DMS 273 (cell line): ENCODE measurements at regions not wholly inside any gene's neighbourhood (a gene's known extent, or its start where the extent isn't known, plus 50 kb on each side); places are given as distances from the start of the nearest gene placed in this dataset.
A peak's percentile ranks its signal among the peaks of the same experiment; 100 is the strongest.

Source experiments
- DNase-seq: peaks from one replicate; lab custom pipeline; 2025; ENCODE audit not compliant: unreplicated experiment; lab: John Stamatoyannopoulos, UW

DNA sequence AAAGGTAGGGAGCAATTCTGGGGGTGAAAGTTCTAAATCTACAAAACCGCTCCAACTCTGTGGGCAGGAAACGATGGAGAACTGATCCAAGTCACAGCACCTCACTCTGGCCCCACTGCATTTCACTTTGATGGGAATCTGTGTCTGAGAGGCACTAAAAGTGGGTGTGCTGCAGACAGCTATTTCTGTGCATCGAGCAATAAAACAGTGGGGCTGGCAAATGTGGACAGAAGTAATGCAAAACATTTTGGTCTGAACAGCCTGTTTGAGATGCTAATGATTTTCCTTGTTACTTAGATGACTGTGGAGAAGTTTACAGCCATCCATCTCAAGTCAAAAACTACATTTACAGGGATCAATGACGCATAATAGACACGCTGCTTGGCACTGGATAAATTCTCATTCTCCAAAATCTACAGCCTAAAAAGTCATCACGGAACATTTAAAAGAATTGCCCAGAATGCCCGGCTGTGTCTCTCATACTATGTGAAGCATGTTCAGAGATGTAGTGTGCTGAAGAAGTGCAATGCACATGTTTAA is 1671.6 kb upstream of the TENM3 start:
- no peak for DNase-seq

DNA sequence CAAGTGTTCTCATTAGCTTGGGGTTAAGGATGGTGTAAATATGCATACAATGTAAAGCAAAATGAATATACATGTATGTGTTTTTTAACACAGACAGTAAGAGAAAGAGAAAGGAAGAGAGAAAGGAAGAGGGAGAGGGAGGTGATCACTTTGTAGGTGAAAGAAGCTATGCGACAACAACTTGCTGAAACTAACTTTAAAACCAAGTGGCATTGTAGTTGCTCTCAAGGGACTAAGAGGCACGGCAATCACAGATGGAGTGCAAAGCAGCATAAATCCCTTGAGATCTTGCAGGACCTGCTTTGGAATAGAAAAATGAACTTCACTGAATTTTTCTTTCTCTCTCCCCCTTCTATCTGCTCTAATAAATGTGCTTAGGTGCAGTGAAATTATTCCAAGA is 1665.0 kb upstream of the TENM3 start:
- no peak for DNase-seq

DNA sequence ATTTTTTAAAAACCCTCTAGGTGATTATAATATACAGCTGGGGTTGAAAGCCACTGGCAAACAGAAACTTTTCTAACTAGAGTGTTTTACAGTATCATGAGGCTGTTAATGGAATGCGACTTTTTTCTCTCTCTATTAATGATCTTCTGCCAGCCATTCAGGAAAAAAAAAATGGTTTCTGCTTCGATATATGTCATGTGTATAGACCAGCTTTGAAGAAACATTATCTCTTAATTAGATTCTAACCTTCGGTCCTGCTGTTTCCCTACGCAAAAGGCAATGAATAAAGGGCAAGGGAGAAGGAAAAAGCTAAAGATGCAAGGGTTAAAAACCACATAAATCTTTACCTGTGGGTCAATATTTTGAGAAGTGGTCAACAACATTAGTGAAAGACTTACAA is 1662.1 kb upstream of the TENM3 start:
- DNase-seq = no peak

DNA sequence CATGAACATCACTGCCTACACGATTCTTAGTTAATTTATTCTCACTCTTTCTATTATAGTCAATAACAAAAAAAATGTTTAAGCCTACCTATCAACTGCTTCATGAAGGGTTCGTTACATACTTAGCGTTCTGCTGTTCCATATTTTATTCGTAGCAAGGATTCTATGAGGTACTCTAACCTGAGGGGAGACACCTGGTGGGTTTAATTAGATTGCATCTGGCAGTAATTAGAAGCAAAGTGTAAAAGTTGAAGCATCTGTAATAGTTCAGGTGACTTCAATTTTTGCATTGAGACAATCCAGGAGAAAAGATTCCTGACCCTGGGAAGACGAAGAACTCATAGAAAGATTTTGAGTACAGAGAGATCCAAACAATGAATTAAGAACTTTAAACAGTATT is 1655.8 kb upstream of the TENM3 start:
- DNase-seq = no peak

DNA sequence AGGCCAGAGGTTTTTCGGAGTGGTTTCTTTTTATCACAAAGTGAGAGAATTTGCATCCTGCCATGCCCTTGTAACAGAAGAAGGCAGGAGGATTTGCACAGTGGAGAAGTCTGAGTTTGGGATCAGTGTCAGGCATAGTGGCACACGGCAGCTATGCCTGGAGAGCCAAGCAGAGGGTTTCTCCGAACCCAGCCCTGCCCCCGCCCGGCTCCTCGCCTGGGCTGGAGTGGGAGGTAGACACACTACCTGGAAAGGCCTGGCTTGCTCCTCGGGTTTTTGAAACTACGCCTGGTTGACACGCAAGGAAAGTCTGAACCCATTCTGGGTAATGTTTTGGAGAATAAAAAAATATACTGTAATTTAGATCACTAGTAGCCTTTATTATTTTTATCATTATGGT is 1653.6 kb upstream of the TENM3 start:
- no peak for DNase-seq

DNA sequence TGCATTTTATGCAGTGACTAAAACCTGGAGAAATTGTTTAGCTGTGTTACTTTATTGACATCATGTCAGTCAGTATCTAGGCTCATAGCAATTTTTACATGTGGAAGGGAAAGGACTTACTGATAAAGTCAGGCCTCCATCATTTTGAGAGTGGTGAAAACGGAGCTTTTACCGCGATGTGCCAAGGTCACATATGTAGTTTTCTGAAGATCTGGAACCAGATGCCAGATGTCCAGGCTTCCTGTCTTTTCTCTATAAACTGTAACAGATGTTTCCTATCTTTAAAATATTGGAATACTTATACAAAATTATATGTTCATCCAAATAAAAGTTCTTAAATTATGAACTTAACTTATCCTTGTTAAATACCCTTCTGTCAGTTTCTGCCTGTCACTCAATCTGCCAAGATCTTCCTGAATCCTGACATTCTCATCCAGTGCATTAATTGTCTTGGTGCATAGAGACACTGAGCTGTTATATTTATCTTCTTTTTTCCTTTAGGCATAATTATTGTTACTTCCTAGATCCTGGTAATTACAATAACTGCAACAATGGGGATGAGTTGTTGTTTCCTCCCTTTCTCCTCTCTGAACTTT is 1646.2 kb upstream of the TENM3 start:
- no peak for DNase-seq

DNA sequence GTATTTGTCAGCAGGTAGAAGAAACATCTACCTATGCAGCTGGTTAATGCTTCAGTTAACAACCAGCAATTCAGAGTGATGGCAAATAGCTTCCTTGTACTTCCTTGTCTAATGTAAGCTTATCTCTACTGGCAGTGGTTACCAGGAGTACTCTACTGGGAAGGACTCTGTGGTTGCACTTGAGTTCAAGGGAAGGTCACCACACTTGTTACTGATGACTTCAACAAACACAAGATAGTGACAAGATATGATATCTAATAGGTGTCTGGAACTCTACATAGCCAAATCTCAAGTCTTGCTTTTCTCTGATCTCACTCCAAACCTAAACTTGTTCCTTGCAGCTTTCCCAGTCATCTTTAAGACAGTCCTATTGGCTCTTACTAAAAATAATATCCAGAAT is 1644.9 kb upstream of the TENM3 start:
- no peak for DNase-seq

DNA sequence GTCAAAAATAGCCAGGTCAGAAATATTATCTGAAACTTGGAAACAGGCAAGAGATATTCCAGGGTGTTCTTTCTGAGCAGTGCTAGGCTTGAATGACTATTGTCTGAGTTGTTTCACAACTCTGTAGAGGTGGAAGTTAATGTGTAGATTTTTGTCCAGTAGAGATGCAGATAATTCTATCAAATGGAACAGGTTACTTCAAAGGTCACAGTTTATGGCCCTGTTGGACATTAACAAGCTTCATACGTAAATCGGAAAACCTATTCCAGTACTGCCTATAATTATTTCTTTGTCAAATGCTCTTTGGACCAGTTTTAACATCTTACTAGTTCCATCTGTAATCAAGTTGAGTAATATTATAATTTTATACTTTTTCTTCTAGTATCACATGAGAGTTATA is 1639.4 kb upstream of the TENM3 start:
- DNase-seq = no peak

DNA sequence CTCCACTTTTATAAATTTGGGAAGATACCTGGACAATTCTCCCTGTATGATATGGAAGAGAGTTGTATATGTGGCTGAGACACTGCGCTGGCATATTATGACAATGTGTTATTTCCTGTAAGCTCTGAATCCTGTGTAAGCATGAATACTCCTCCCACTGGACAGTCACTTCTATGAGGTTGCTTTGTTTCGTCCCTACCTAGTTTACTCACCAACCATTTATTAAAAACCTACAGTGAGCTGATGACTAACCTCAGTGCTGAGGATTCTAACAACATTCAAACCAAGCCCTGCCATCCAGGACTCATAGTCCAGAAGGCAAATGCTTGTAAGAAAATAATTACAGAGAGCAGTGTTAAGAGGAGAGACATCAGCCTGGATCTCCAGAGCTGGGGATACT is 1632.9 kb upstream of the TENM3 start:
- DNase-seq = no peak

DNA sequence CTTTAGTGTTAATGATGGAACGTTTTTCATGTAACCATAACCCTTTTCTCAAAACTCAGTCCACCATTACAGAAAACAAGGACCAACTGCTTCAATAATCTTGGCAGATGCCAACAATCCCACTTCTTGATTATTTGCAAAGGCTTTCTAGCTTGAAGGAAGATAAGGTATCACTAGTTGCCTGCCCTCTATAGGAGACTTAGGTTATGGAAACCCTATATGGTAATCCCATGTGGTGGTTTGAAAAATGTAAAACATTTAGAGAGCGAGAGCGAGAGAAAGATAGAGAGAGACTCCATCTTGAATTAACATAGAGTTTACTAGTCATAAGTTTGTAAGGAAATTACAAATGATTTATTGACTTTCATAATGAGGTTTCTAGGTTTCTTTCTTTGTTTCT is 1627.5 kb upstream of the TENM3 start:
- DNase-seq = peak; percentile 0

DNA sequence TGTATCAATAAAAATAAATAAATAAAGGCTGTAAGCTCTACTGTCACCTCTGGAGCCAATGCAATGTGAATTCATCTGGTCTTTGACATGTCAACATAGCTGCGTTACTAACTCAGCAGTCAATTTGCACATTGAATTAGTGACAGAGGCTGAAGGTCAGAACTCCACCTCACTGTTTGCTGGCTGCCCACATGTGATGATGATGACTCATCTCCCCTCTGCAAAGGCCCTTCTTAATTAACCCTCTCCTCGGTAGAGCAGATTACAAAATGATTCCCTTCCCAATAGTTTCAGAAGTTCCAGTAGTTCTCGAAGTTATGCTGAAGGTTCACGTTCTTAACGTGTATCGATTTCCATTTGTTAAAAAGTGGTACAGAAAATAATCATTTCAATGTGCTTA is 1626.0 kb upstream of the TENM3 start:
- DNase-seq = no peak

DNA sequence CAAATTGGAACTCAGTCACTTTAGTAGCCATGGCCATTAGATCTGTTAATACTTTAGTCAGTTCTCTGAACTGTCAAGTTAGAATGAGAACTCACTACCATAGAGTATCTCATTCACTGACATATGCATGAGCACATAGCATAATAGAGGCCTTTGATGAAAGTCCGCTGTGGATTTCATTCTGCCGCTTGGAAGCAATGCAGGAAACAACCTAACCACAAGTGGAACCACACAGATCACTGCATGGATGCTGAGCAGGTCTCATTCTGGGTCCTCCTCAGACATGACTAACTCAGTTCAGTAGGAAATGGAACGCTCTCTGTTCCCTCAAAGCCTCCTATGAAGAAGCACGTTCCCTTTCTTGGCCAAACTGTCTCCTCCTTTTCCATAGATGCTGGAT is 1624.8 kb upstream of the TENM3 start:
- no peak for DNase-seq

DNA sequence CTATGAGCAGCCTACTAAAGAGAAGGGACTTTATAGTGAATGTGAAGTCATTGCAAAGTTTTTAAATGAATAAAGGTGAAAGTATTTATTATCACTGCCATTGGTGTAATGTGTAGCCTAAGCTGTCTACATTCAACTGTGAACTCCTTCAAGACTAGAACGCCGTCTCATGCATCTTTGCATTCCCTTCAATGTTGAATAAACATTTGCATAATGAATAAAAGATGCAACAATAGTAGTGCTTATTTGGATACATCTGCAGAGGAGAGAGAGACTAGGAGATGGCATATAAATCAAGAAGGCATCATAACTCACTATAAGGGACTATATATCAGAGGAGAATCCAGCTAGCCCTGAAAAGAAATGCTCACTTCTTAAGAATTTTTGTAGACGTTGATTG is 1623.8 kb upstream of the TENM3 start:
- DNase-seq = no peak

DNA sequence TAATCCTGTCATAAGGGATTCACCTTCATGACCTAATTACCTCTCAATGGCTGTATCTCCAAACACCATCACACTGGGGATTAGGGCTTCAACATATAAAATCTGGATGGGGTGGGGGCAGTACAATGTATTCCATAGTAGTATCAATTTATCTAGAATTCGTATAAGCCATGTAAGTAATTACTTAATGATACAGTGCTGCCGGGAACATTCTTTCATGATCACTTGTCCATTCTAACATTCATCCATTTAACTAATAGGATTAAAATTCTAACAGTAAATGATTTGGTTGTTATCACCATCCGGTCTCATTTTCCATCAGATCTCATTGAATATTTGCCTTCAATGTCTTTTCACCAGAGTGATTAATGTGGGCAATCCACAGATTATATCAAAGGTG is 1620.9 kb upstream of the TENM3 start:
- DNase-seq = no peak

DNA sequence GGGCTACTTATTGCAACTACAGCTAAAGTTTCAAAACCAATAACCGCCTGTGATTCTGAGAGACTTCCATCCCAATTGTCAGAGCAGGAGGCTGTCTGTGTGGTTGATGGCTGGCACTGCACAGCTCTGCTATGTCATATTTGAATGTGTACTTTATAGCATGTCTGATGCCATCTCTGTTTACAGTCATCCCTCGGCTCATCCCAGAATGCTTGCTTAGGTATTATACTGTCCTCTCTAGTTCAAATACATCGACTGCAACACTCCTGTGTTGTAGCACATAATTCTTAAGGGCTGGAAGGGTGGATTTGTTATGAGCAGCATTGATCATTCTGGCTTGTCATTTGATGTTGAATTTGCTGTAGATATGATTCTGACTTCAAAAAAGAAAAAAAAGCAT is 1617.5 kb upstream of the TENM3 start:
- DNase-seq = no peak

DNA sequence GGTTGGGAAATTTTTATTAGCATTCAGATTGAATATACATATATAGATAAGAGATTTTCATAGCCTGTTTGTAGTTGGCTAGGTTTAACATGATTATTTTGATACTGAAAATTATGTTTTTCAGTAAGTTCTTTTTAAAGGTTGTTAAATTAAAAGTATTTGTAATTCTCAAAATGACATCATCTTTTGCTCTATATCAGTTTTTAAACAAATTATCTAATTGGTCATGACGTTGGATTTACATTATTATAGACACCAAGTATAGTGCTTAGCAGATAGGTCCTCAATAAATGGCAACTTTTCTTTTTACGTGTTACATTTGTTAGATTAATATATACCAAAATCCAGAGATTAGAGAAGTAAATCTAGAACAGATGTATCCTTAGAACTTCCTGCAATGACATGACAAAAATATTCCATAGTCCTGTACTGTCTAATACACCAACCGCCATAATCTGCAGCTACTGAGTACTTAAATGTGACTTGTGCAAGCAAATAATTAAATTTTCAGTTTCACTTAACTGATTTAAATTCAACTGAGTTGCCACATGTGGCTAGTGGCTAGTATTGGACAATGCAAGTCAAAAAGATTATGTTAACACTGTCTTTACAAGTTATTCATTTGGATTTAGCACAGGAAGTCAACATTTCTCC is 1613.1 kb upstream of the TENM3 start:
- DNase-seq = no peak

DNA sequence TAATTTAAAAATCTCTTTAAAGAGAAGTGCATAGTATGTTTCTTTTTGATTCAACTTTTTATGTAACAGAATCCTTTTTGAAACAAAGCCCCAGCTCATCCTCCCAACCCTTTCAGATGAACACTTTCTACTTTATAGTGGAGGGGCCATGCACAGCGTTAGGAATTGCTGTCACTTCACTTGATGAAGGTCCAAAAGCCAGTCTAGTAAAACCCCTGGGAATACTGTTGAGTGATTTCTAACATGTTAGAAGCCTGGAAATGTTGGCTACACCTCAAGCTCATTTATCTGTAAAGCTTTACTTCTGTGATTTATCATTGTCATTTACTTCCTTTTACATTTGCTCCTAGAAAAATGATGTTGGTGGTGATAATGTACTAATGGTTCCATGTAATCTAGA is 1608.9 kb upstream of the TENM3 start:
- no peak for DNase-seq

DNA sequence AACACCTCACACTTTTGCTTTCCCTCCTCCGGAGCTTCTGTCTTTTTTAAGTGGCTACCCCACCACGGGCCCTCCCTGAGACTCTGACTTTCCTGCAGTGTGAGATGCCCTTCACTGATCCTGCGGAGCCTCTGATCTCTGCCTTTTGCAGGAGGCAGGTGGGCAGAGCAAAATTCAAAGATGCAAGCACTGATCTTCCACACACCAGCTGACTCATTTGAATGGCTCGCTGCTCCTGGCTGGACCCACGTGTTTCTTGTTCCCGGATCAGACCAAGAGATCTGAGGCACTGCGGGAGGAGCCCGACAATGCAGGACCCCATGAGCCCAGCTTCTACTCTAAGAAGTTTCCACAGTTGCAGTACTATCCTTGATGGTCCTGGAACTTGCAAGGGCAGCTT is 1607.9 kb upstream of the TENM3 start:
- no peak for DNase-seq

DNA sequence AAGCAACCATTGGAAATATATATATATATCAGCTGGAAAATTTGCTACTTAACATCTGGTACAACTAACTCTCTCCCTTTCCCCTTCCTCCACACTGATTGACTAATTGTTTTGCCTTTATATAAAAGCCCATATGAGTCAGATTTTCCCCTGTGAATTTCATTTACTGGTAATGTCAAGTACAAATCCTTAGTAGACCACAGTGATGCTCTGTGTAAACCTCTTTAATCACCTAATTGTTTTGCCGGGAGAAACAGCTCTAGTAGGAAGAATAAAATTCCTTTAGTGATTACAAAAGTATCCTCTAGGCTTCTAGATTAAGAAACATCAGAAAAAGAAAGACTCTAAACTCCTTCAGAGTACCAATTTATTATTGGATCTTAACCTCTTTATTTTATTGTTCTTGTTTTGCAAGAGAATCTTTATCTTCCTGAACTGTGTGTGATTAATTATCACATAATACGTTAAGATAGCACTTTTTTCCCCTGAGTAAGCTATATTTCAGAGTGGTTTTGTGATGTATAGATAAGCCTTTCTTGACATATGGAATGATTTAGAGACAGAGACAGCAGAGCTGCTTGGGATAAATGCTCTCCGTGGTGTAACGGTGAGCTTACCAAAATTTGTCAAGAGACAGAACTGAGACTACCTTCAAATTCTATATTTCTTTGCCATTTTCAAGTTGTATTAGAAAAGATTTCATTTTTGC is 1606.4 kb upstream of the TENM3 start:
- no peak for DNase-seq

DNA sequence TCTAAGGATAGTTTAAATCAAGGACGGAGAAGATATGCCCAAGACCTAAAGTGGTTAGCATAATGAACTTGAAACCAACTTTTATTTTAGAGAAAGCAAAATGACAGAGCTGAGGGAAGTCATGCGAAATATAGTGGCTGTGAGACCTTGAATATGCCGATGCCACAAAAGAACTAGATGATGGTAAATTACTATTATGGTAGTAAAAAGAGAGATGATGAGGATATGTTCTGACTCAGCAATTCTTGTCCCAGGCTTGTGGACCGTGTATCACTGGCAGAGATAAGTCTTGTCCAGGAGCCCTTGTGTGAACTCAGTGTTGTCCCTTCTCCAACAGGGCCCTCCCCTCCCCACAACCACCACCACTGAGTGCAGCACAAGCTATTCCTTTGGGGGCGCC is 1605.6 kb upstream of the TENM3 start:
- no peak for DNase-seq

DNA sequence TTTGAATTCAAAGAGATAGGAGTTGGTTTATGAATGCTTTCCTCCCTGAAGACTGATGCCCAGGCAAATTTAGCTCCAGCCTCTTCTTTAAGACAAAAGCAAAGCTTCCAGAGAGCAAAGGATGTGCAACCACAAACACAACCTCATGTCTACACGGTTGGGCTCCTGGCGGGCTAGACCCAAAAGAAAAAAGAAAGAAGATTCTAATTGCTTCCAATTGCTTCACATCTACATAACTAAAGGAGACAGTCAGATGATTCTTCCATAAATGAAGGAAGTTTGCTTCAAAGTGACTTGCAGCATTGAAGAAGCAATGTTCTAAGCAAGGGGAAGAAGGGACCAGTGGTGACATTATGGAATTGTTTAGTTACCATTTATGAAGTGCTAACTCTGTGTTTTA is 1603.0 kb upstream of the TENM3 start:
- no peak for DNase-seq

DNA sequence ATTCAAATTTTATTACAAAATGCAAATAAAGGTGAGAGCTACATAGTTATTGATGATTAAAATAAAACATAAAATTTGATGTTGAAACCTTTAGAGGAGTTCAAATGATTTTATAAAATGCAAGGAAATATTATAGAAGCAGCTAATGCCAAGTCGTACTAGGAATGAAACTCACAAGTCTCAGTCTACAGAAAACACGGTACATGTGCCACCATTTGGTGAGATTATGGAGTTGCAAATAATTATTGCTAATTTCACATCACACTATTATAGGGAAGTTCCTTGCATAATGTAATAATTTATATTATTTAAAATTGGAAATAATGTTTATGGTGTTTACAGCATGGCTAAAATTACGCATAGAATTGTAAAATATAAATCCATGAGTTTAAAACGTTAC is 1601.7 kb upstream of the TENM3 start:
- DNase-seq = no peak
